ENCODE measurements at regions not wholly inside any gene's neighbourhood (a gene's known extent, or its start where the extent isn't known, plus 50 kb on each side); places are given as distances from the start of the nearest gene placed in this dataset.

DNA sequence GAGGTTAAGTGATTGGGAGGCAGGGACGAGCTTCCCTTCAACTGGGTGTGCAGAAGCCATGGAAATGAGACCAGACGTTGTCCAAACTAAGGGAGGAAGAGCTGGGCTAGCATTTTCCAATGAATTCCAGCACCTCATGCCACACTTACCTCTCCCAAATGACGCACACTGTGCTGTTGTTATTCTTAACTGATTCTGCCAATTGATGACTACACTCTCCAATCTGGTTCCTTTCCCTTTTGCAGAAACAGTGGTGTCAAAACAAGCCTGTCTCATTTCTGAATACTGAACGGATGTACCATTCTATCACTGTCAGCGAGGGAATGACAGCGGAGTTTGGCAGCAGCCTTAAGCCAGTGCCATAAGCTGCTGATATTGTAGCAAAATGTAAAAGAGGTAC is 380.5 kb upstream of the HNRNPA3 start:
- Histone ChIP-seq H3K36me3 (ENCODE audit: control insufficient read depth in 1 of 2, insufficient read depth in 2 of 2, low read length in 2 of 2) (no peaks in the 10 kb centered on the region), H3K27me3 (ENCODE audit: low read depth, low read length) (no peaks in the 10 kb centered on the region), H3K27ac (ENCODE audit: low read length) (no peak overlapping the region), H3K4me3 (ENCODE audit: low read depth in 1 of 2, low read length in 2 of 2) (no peak overlapping the region), H3K9me3 (ENCODE audit: control insufficient read depth in 1 of 2, low read length in 2 of 2) (no peaks in the 10 kb centered on the region), H3K4me1 (ENCODE audit: control insufficient read depth in 1 of 2, insufficient read depth in 2 of 2, low read length in 2 of 2) (no peaks in the 10 kb centered on the region)

DNA sequence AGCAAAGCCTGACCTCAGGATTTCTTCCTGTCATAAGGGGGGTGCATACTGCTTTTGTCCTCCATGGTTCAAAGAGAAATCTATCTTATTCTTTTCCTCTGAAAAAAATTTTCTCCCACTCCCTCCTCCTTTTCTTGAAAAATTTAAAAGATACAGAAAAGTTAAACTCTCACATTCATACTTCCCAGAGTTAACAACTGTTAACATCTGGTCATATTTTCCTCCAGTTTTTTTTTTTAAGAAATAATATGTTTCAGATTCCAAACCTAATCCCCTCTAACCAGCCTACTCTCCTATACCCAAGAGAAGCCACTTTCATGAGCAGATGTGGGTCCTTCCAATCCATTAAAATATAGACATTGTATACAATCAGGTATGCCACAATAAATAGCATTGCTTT is 378.9 kb upstream of the HNRNPA3 start:
- no peak overlapping the region for H3K27ac ChIP-seq (ENCODE audit: low read length)
- H3K9me3 ChIP-seq (ENCODE audit: control insufficient read depth in 1 of 2, low read length in 2 of 2): no peaks in the 10 kb centered on the region
- H3K27me3 ChIP-seq (ENCODE audit: low read depth, low read length): no peaks in the 10 kb centered on the region
- H3K36me3 ChIP-seq (ENCODE audit: control insufficient read depth in 1 of 2, insufficient read depth in 2 of 2, low read length in 2 of 2): no peaks in the 10 kb centered on the region
- H3K4me1 ChIP-seq (ENCODE audit: control insufficient read depth in 1 of 2, insufficient read depth in 2 of 2, low read length in 2 of 2): no peaks in the 10 kb centered on the region
- no peak overlapping the region for H3K4me3 ChIP-seq (ENCODE audit: low read depth in 1 of 2, low read length in 2 of 2)

DNA sequence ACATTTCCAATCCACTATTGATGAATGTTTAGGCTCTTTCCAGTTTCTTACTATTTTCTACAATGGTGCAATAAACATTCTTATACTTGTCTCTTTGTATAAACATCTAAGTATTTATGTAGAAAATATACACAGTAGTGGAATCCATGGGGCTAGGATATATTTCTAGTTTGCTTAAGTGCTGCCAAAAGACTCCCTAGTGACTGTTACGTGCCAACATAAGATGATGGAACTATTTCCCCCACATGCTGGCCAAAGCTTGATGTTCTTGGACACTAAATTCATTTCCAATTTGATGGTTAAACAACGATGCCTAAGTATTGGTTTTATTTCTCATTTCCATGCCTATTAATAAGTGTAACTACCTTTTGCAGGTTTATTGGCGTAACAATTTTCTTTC is 378.4 kb upstream of the HNRNPA3 start:
- Histone ChIP-seq H3K27me3 (ENCODE audit: low read depth, low read length) (no peaks in the 10 kb centered on the region), H3K4me1 (ENCODE audit: control insufficient read depth in 1 of 2, insufficient read depth in 2 of 2, low read length in 2 of 2) (no peaks in the 10 kb centered on the region), H3K36me3 (ENCODE audit: control insufficient read depth in 1 of 2, insufficient read depth in 2 of 2, low read length in 2 of 2) (no peaks in the 10 kb centered on the region), H3K27ac (ENCODE audit: low read length) (no peak overlapping the region), H3K4me3 (ENCODE audit: low read depth in 1 of 2, low read length in 2 of 2) (no peak overlapping the region), H3K9me3 (ENCODE audit: control insufficient read depth in 1 of 2, low read length in 2 of 2) (no peaks in the 10 kb centered on the region)

- Histone ChIP-seq H3K27me3 (ENCODE audit: low read depth, low read length) (no peaks in the 10 kb centered on the region), H3K4me3 (ENCODE audit: low read depth in 1 of 2, low read length in 2 of 2) (no peak overlapping the region), H3K9me3 (ENCODE audit: control insufficient read depth in 1 of 2, low read length in 2 of 2) (no peaks in the 10 kb centered on the region), H3K27ac (ENCODE audit: low read length) (no peak overlapping the region), H3K36me3 (ENCODE audit: control insufficient read depth in 1 of 2, insufficient read depth in 2 of 2, low read length in 2 of 2) (no peaks in the 10 kb centered on the region), H3K4me1 (ENCODE audit: control insufficient read depth in 1 of 2, insufficient read depth in 2 of 2, low read length in 2 of 2) (no peaks in the 10 kb centered on the region)
These were observed 369.4 kb upstream of the HNRNPA3 start for GRCh38 chr2:176843208-176843607.

GRCh38 chr2:176844461-176844860 is 368.1 kb upstream of the HNRNPA3 start:
- H3K27ac ChIP-seq (ENCODE audit: low read length): no peak overlapping the region

DNA sequence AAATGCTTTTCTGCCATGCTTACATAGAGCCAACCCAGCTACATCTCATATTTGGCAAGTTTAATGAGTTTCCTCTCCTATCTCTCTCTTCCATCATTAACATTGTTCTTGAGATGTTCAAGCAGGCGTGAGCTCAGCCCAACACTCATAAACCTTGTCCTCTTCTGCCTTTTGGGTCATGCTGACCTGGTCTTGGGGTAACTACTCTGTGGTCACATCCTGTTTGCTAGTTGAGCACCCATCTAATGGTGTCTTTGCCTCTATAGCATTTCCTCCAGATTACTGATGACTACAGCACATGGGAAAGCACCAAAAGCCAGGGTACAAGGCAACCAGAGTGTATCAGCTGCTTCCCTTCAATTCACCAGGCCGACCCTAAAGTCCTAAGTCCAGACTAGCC is 366.9 kb upstream of the HNRNPA3 start:
- H3K36me3 ChIP-seq (ENCODE audit: control insufficient read depth in 1 of 2, insufficient read depth in 2 of 2, low read length in 2 of 2): no peaks in the 10 kb centered on the region
- no peak overlapping the region for H3K27ac ChIP-seq (ENCODE audit: low read length)
- no peaks in the 10 kb centered on the region for H3K4me1 ChIP-seq (ENCODE audit: control insufficient read depth in 1 of 2, insufficient read depth in 2 of 2, low read length in 2 of 2)
- H3K27me3 ChIP-seq (ENCODE audit: low read depth, low read length): no peaks in the 10 kb centered on the region
- H3K4me3 ChIP-seq (ENCODE audit: low read depth in 1 of 2, low read length in 2 of 2): no peak overlapping the region
- H3K9me3 ChIP-seq (ENCODE audit: control insufficient read depth in 1 of 2, low read length in 2 of 2): no peaks in the 10 kb centered on the region

More at GRCh38 chr2:176844461-176844860, 368.1 kb upstream of the HNRNPA3 start:
- Histone ChIP-seq H3K4me3 (ENCODE audit: low read depth in 1 of 2, low read length in 2 of 2) (no peak overlapping the region), H3K4me1 (ENCODE audit: control insufficient read depth in 1 of 2, insufficient read depth in 2 of 2, low read length in 2 of 2) (no peaks in the 10 kb centered on the region), H3K9me3 (ENCODE audit: control insufficient read depth in 1 of 2, low read length in 2 of 2) (no peaks in the 10 kb centered on the region), H3K27me3 (ENCODE audit: low read depth, low read length) (no peaks in the 10 kb centered on the region), H3K36me3 (ENCODE audit: control insufficient read depth in 1 of 2, insufficient read depth in 2 of 2, low read length in 2 of 2) (no peaks in the 10 kb centered on the region)

- Histone ChIP-seq H3K36me3 (ENCODE audit: control insufficient read depth in 1 of 2, insufficient read depth in 2 of 2, low read length in 2 of 2) (no peaks in the 10 kb centered on the region), H3K4me1 (ENCODE audit: control insufficient read depth in 1 of 2, insufficient read depth in 2 of 2, low read length in 2 of 2) (no peaks in the 10 kb centered on the region), H3K27ac (ENCODE audit: low read length) (no peak overlapping the region), H3K27me3 (ENCODE audit: low read depth, low read length) (no peaks in the 10 kb centered on the region), H3K4me3 (ENCODE audit: low read depth in 1 of 2, low read length in 2 of 2) (no peak overlapping the region), H3K9me3 (ENCODE audit: control insufficient read depth in 1 of 2, low read length in 2 of 2) (no peaks in the 10 kb centered on the region)
These were observed 365.0 kb upstream of the HNRNPA3 start for GRCh38 chr2:176847575-176847974.

GRCh38 chr2:176848844-176849243 is 363.8 kb upstream of the HNRNPA3 start:
- Histone ChIP-seq H3K36me3 (ENCODE audit: control insufficient read depth in 1 of 2, insufficient read depth in 2 of 2, low read length in 2 of 2) (no peaks in the 10 kb centered on the region), H3K4me3 (ENCODE audit: low read depth in 1 of 2, low read length in 2 of 2) (no peak overlapping the region), H3K27ac (ENCODE audit: low read length) (no peak overlapping the region), H3K4me1 (ENCODE audit: control insufficient read depth in 1 of 2, insufficient read depth in 2 of 2, low read length in 2 of 2) (no peaks in the 10 kb centered on the region), H3K27me3 (ENCODE audit: low read depth, low read length) (no peaks in the 10 kb centered on the region), H3K9me3 (ENCODE audit: control insufficient read depth in 1 of 2, low read length in 2 of 2) (no peaks in the 10 kb centered on the region)

- no peaks in the 10 kb centered on the region for H3K36me3 ChIP-seq (ENCODE audit: control insufficient read depth in 1 of 2, insufficient read depth in 2 of 2, low read length in 2 of 2)
- no peaks in the 10 kb centered on the region for H3K9me3 ChIP-seq (ENCODE audit: control insufficient read depth in 1 of 2, low read length in 2 of 2)
- no peak overlapping the region for H3K4me3 ChIP-seq (ENCODE audit: low read depth in 1 of 2, low read length in 2 of 2)
- no peaks in the 10 kb centered on the region for H3K27me3 ChIP-seq (ENCODE audit: low read depth, low read length)
- no peaks in the 10 kb centered on the region for H3K4me1 ChIP-seq (ENCODE audit: control insufficient read depth in 1 of 2, insufficient read depth in 2 of 2, low read length in 2 of 2)
- no peak overlapping the region for H3K27ac ChIP-seq (ENCODE audit: low read length)
These were observed 361.2 kb upstream of the HNRNPA3 start for GRCh38 chr2:176851200-176851888.

DNA sequence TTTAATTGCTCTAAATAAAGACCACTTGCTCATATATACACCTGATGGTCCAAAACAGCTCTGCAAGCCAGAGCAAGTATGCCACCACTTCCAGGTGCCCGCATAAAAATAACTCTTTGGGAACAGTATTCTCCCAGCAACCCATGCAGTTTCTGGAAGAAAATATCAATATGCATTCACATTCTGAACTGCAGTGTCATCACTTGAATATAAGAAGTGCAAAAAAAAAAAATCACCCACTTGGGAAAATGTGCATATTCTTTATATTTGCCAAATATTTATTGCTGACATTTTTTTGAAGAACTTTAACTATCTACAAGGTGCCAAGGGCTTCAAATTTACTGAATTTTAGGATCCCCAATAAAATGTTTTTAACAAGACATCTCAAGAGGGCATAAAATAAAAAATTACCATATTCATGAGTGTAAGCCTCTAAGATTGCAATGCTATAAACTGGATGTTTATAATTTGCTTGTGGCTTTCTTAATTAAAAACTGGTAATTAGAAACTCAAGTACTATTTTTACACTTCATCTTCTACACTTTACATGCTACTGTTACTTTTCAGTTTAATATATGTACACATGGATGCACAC is 360.6 kb upstream of the HNRNPA3 start:
- H3K27ac ChIP-seq (ENCODE audit: low read length): no peak overlapping the region
- H3K36me3 ChIP-seq (ENCODE audit: control insufficient read depth in 1 of 2, insufficient read depth in 2 of 2, low read length in 2 of 2): no peaks in the 10 kb centered on the region
- H3K4me3 ChIP-seq (ENCODE audit: low read depth in 1 of 2, low read length in 2 of 2): no peak overlapping the region
- no peaks in the 10 kb centered on the region for H3K27me3 ChIP-seq (ENCODE audit: low read depth, low read length)
- H3K4me1 ChIP-seq (ENCODE audit: control insufficient read depth in 1 of 2, insufficient read depth in 2 of 2, low read length in 2 of 2): no peaks in the 10 kb centered on the region
- H3K9me3 ChIP-seq (ENCODE audit: control insufficient read depth in 1 of 2, low read length in 2 of 2): no peaks in the 10 kb centered on the region

GRCh38 chr2:176852667-176853066 is 359.9 kb upstream of the HNRNPA3 start:
- H3K36me3 ChIP-seq (ENCODE audit: control insufficient read depth in 1 of 2, insufficient read depth in 2 of 2, low read length in 2 of 2): no peaks in the 10 kb centered on the region
- no peaks in the 10 kb centered on the region for H3K4me1 ChIP-seq (ENCODE audit: control insufficient read depth in 1 of 2, insufficient read depth in 2 of 2, low read length in 2 of 2)
- no peak overlapping the region for H3K27ac ChIP-seq (ENCODE audit: low read length)
- no peak overlapping the region for H3K4me3 ChIP-seq (ENCODE audit: low read depth in 1 of 2, low read length in 2 of 2)
- no peaks in the 10 kb centered on the region for H3K27me3 ChIP-seq (ENCODE audit: low read depth, low read length)
- H3K9me3 ChIP-seq (ENCODE audit: control insufficient read depth in 1 of 2, low read length in 2 of 2): no peaks in the 10 kb centered on the region

DNA sequence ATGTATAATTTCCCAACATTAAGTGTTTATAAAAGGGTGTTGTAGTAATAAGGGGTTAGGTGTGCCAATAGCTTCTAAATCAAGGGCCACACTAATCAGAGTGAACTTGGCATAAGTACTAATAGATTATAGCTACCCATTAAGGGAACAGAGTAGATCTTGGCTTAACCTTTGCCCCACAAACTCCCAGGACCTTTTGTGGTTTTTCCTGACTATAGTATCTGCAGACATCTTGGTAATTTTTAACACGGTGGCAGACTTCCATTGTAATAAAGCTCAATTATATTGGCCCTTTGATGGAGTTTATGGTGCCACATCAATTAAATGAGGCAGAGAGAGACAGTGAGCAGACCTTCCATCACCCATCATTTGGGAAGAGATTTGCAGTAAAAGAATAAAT is 358.5 kb upstream of the HNRNPA3 start:
- no peaks in the 10 kb centered on the region for H3K27me3 ChIP-seq (ENCODE audit: low read depth, low read length)
- H3K9me3 ChIP-seq (ENCODE audit: control insufficient read depth in 1 of 2, low read length in 2 of 2): no peaks in the 10 kb centered on the region
- no peak overlapping the region for H3K27ac ChIP-seq (ENCODE audit: low read length)
- no peaks in the 10 kb centered on the region for H3K36me3 ChIP-seq (ENCODE audit: control insufficient read depth in 1 of 2, insufficient read depth in 2 of 2, low read length in 2 of 2)
- H3K4me1 ChIP-seq (ENCODE audit: control insufficient read depth in 1 of 2, insufficient read depth in 2 of 2, low read length in 2 of 2): no peaks in the 10 kb centered on the region
- no peak overlapping the region for H3K4me3 ChIP-seq (ENCODE audit: low read depth in 1 of 2, low read length in 2 of 2)
